Mesendoderm (in vitro differentiated cells): ENCODE measurements at regions not wholly inside any gene's neighbourhood (a gene's known extent, or its start where the extent isn't known, plus 50 kb on each side); places are given as distances from the start of the nearest gene placed in this dataset.

ENCODE experiments used
- DNase-seq: peaks from one replicate; pipeline ENCODE4 v3.0.0; 2013
- H2AK5ac ChIP-seq: 2 replicates; pipeline ENCODE4 v1.6.1; 2013; ENCODE audit warnings: low read length, inconsistent platforms
- H2BK120ac ChIP-seq: 2 replicates; pipeline ENCODE4 v1.6.1; 2013; ENCODE audit warnings: low read depth, mild to moderate bottlenecking, low read length, moderate library complexity, mixed read lengths
- H2BK15ac ChIP-seq: replicated peaks from 2 replicates; pipeline ENCODE4 v1.6.1; 2013; ENCODE audit warnings: low read depth, mild to moderate bottlenecking, moderate library complexity
- H2BK5ac ChIP-seq: 2 replicates; pipeline ENCODE4 v1.6.1; 2013; ENCODE audit warnings: low read length, inconsistent platforms
- H3K18ac ChIP-seq: 2 replicates; pipeline ENCODE4 v1.6.1; 2013; ENCODE audit warnings: mild to moderate bottlenecking, low read length, mixed read lengths
- H3K23ac ChIP-seq: one replicate; pipeline ENCODE4 v1.6.1; 2013; ENCODE audit warnings: low read length
- H3K27ac ChIP-seq: 2 replicates; pipeline ENCODE4 v1.5.1; 2013; ENCODE audit warnings: low read depth, mild to moderate bottlenecking, inconsistent platforms, low read length, moderate library complexity
- H3K27me3 ChIP-seq: 2 replicates; pipeline ENCODE4 v1.6.1; 2013; ENCODE audit warnings: low read length, control low read depth, mild to moderate bottlenecking, inconsistent platforms; ENCODE audit not compliant: insufficient read depth, poor library complexity
- H3K36me3 ChIP-seq: 2 replicates; pipeline ENCODE4 v1.6.1; 2013; ENCODE audit warnings: low read length, inconsistent platforms; ENCODE audit not compliant: control insufficient read depth, insufficient read depth
- H3K4ac ChIP-seq: one replicate; pipeline ENCODE4 v1.6.1; 2013; ENCODE audit warnings: low read depth, mild to moderate bottlenecking, low read length, moderate library complexity
- H3K4me1 ChIP-seq: 2 replicates; pipeline ENCODE4 v1.6.1; 2013; ENCODE audit warnings: low read depth, low read length, inconsistent platforms; ENCODE audit not compliant: control insufficient read depth
- H3K4me2 ChIP-seq: 2 replicates; pipeline ENCODE4 v1.6.1; 2013; ENCODE audit warnings: low read length
- H3K4me3 ChIP-seq: 2 replicates; pipeline ENCODE4 v1.5.1; 2013; ENCODE audit warnings: mild to moderate bottlenecking, low read length
- H3K56ac ChIP-seq: one replicate; pipeline ENCODE4 v1.6.1; 2013; ENCODE audit warnings: low read length
- H3K79me1 ChIP-seq: 2 replicates; pipeline ENCODE4 v1.6.1; 2013; ENCODE audit warnings: low read length, inconsistent platforms
- H3K79me2 ChIP-seq: 2 replicates; pipeline ENCODE4 v1.6.1; 2013; ENCODE audit warnings: mild to moderate bottlenecking, low read length; ENCODE audit not compliant: control insufficient read depth, insufficient read depth
- H3K9ac ChIP-seq: 2 replicates; pipeline ENCODE4 v1.6.1; 2013; ENCODE audit warnings: low read length, inconsistent platforms
- H4K5ac ChIP-seq: one replicate; pipeline ENCODE4 v1.6.1; 2013; ENCODE audit warnings: low read length
- H4K8ac ChIP-seq: one replicate; pipeline ENCODE4 v1.6.1; 2013; ENCODE audit warnings: low read depth, mild to moderate bottlenecking, control low read depth, low read length, moderate library complexity
- WGBS: extraction: QIAGEN DNeasy Blood & Tissue Kit; methylation state at CpG from one replicate; pipeline ENCODE4 v1.1.7; 2013; ENCODE audit warnings: low lambda C conversion rate, missing lambda C conversion rate; ENCODE audit not compliant: insufficient coverage; ENCODE audit errors: extremely low coverage; 5-methylcytosine and 5-hydroxymethylcytosine counted together

DNA sequence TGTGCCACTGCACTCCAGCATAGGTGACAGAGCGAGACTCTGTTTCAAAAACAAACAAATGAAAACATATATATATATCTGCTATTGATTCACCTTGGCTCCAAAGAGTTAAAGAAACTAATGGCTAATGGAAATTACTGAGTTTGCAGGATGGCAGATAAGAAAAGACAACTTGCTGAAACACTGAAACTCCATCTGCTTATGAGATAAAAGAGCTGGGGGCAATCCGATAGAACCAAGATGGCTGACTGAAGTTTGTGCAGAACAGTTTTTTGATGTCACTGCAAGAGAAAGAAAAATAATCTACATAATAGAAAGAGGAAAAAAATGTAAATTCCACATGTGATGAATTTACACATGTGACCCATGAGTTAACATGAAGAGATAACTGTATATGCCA lies 88.2 kb downstream of the LRATD1 start:
- no peak overlapping the region for H3K27ac ChIP-seq
- WGBS, result no CpG with 5 or more reads among the region's 2 CpGs
- no peak overlapping the region for H2BK120ac ChIP-seq
- no peak overlapping the region for H3K9ac ChIP-seq
- no peaks in the 10 kb centered on the region for H3K36me3 ChIP-seq
- H4K5ac ChIP-seq, result no peak overlapping the region
- no peaks in the 10 kb centered on the region for H3K27me3 ChIP-seq
- H2BK5ac ChIP-seq, result no peak overlapping the region
- no peak overlapping the region for H3K4me3 ChIP-seq
- no peaks in the 10 kb centered on the region for H3K79me2 ChIP-seq
- H3K4me1 ChIP-seq, result no peaks in the 10 kb centered on the region
- H3K18ac ChIP-seq, result no peak overlapping the region
- no peak overlapping the region for H2AK5ac ChIP-seq
- no peak overlapping the region for H3K4ac ChIP-seq
- no peak overlapping the region for H3K56ac ChIP-seq
- H2BK15ac ChIP-seq, result no peak overlapping the region
- no peak for DNase-seq
- no peak overlapping the region for H3K23ac ChIP-seq
- H3K4me2 ChIP-seq, result no peak overlapping the region
- H4K8ac ChIP-seq, result no peak overlapping the region
- H3K79me1 ChIP-seq, result no peaks in the 10 kb centered on the region

DNA sequence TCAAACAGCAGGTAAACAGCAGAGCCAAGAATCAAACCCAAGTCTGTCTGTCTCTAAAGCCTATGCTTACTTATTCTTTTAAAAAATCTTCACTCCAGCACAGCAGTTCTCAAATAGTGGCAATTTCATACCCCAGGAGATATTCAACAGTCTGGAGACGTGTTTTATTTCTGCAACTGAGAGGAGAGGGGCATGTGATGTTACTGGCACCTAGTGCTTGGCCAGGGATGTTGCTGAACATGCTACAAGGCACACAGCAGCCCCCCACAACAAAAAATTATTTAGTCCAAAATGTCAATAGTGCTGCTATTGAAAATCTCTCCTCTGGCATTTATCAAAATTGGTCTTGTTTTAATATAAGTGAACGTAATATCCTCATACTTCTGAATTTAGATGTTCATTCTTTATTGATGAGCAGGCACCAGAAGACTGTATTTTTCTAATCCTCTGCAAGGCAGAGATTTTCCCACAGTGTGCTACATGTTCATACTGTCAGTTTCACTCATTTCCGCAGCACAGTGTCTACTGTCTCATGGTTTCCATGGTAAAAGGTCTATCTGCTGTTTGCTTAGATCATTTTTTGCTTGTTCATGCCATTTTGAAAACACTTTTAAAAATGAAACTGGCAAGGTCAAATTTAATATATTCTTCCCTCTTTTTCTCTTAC lies 90.5 kb downstream of the LRATD1 start:
- Histone ChIP-seq H3K27me3 (no peaks in the 10 kb centered on the region), H3K4me2 (no peak overlapping the region), H2AK5ac (no peak overlapping the region), H3K23ac (no peak overlapping the region), H3K56ac (no peak overlapping the region), H3K18ac (no peak overlapping the region), H2BK5ac (no peak overlapping the region), H3K79me1 (no peaks in the 10 kb centered on the region), H3K9ac (no peak overlapping the region), H3K36me3 (no peaks in the 10 kb centered on the region), H4K8ac (no peak overlapping the region), H3K27ac (no peak overlapping the region), H2BK15ac (no peak overlapping the region), H3K4ac (no peak overlapping the region), H3K4me1 (no peaks in the 10 kb centered on the region), H3K4me3 (no peak overlapping the region), H4K5ac (no peak overlapping the region), H2BK120ac (no peak overlapping the region), H3K79me2 (no peaks in the 10 kb centered on the region)
- no CpG with 5 or more reads among the region's 3 CpGs for WGBS
- DNase-seq, result no peak

DNA sequence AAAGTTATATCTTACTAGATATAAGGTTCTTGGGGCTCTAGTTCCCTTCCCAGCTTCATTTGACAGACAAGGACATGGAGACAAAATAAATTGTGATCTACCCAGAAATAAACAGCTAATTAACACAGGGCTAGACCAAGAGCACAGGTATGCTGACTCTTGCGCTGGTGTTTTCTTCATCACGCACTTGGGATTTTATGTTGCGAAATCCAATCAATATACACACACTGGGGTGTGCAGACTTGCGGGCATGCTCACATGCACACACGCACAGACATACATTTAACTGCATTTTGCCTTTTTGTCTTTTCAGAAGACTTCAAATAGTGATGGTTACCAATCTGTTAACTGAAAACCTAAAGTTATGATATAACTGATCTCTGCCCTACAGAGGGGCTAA lies 91.2 kb downstream of the LRATD1 start:
- Histone ChIP-seq H3K4me1 (no peaks in the 10 kb centered on the region), H3K18ac (no peak overlapping the region), H4K8ac (no peak overlapping the region), H3K79me1 (no peaks in the 10 kb centered on the region), H3K9ac (no peak overlapping the region), H3K56ac (no peak overlapping the region), H3K23ac (no peak overlapping the region), H3K4me3 (no peak overlapping the region), H3K27ac (no peak overlapping the region), H3K4ac (no peak overlapping the region), H3K36me3 (no peaks in the 10 kb centered on the region), H2BK120ac (no peak overlapping the region), H2BK15ac (no peak overlapping the region), H3K27me3 (no peaks in the 10 kb centered on the region), H2AK5ac (no peak overlapping the region), H3K4me2 (no peak overlapping the region), H4K5ac (no peak overlapping the region), H3K79me2 (no peaks in the 10 kb centered on the region), H2BK5ac (no peak overlapping the region)
- WGBS, result no CpG with 5 or more reads among the region's 5 CpGs
- no peak for DNase-seq

DNA sequence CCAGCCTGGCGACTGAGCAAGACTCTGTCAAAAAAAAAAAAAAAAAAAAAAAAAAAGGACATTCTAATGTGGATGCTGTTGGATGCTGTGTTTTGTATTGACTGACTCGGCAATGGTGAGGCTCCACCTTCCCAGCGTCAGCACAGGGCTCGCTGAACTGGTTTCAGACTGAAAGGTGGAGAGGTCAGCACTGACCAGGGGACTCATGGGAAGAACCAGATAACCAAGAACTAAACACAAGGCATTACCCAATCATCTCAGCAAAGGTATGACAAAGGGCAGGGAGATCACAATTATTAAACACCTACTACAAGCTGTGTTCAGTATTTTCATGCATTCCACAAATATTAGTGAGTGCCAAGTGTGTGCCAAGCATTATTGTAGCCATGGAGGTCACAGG lies 103.2 kb downstream of the LRATD1 start:
- DNase-seq, result no peak
- no peaks in the 10 kb centered on the region for H3K4me1 ChIP-seq
- no peak overlapping the region for H4K8ac ChIP-seq

DNA sequence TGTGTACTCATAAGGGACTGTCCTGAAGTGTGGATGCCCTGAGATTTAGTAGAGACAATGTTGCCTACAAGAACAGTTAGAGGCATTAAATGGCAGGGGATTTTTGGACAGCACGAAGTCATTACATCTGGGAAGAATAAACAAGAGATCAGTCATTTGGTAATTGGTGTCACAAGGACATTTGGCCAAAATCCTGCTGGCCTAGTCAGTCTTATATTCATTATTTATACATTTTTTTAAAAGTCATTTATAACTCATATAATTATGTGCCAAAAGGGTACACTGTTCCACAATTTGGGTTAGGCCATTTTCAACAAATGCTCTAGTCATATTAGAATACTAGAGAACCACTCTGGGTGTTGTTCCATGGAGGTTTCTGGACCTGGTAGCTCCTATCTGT lies 104.7 kb downstream of the LRATD1 start:
- Histone ChIP-seq H3K23ac (no peak overlapping the region), H3K36me3 (no peaks in the 10 kb centered on the region), H3K79me2 (no peaks in the 10 kb centered on the region), H4K5ac (no peak overlapping the region), H2AK5ac (no peak overlapping the region), H3K27me3 (no peaks in the 10 kb centered on the region), H3K4ac (no peak overlapping the region), H3K27ac (no peak overlapping the region), H2BK15ac (no peak overlapping the region), H3K56ac (no peak overlapping the region), H3K9ac (no peak overlapping the region), H4K8ac (no peak overlapping the region), H3K18ac (no peak overlapping the region), H3K79me1 (no peaks in the 10 kb centered on the region), H2BK5ac (no peak overlapping the region), H3K4me1 (no peaks in the 10 kb centered on the region), H3K4me3 (no peak overlapping the region), H2BK120ac (no peak overlapping the region), H3K4me2 (no peak overlapping the region)
- WGBS, result no CpG with 5 or more reads among the region's 1 CpG
- DNase-seq, result no peak

More for the DNA sequence above, 103.2 kb downstream of the LRATD1 start:
- Histone ChIP-seq H4K5ac (no peak overlapping the region), H3K79me1 (no peaks in the 10 kb centered on the region), H3K23ac (no peak overlapping the region), H3K36me3 (no peaks in the 10 kb centered on the region), H2BK15ac (no peak overlapping the region), H3K9ac (no peak overlapping the region), H3K4ac (no peak overlapping the region), H2BK120ac (no peak overlapping the region), H3K27me3 (no peaks in the 10 kb centered on the region), H3K18ac (no peak overlapping the region), H3K4me2 (no peak overlapping the region), H3K4me3 (no peak overlapping the region), H3K27ac (no peak overlapping the region), H2AK5ac (no peak overlapping the region), H3K79me2 (no peaks in the 10 kb centered on the region), H2BK5ac (no peak overlapping the region), H3K56ac (no peak overlapping the region)
- no CpG with 5 or more reads among the region's 4 CpGs for WGBS

DNA sequence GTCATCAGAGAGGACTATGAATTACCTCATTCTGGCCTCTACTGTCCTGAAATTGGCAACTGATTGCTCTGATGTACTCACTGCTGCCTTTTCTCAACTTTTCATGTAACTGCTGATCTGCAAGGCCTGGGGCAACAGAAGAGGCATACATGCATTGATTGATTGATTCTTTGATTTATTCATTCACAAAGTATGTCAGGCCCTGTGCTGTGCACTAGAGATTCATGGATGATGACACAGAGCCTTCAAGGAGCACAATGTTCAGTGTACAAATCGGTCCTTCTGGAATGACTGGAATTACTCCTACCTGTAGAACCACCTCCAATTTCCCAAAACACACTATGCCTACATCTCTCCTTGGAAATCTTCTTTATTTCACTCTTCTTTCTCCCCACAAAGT lies 111.3 kb downstream of the LRATD1 start:
- Histone ChIP-seq H3K4ac (no peak overlapping the region), H2BK15ac (no peak overlapping the region), H2BK5ac (no peak overlapping the region), H4K8ac (no peak overlapping the region), H3K4me3 (no peak overlapping the region), H3K4me2 (no peak overlapping the region), H3K36me3 (no peaks in the 10 kb centered on the region), H4K5ac (no peak overlapping the region), H3K27me3 (no peaks in the 10 kb centered on the region), H3K56ac (no peak overlapping the region), H3K18ac (no peak overlapping the region), H2AK5ac (no peak overlapping the region), H3K79me2 (no peaks in the 10 kb centered on the region), H2BK120ac (no peak overlapping the region), H3K9ac (no peak overlapping the region), H3K79me1 (no peaks in the 10 kb centered on the region), H3K27ac (no peak overlapping the region), H3K23ac (no peak overlapping the region), H3K4me1 (no peaks in the 10 kb centered on the region)
- WGBS, result no CpG with 5 or more reads among the region's 1 CpG
- no peak for DNase-seq
